GM18907 (cell line): ENCODE measurements at regions not wholly inside any gene's neighbourhood (a gene's known extent, or its start where the extent isn't known, plus 50 kb on each side); places are given as distances from the start of the nearest gene placed in this dataset.

Experiments
- ATAC-seq: cut with Tn5 transposase; IDR thresholded peaks from one replicate; pipeline ENCODE4 v1.9.1; 2021; ENCODE audit warnings: mild to moderate bottlenecking, moderate library complexity; ENCODE audit not compliant: unreplicated experiment

GRCh38 chr12:3972576-3972975 lies 99.4 kb upstream of the PARP11 start:
- no peak for ATAC-seq

DNA sequence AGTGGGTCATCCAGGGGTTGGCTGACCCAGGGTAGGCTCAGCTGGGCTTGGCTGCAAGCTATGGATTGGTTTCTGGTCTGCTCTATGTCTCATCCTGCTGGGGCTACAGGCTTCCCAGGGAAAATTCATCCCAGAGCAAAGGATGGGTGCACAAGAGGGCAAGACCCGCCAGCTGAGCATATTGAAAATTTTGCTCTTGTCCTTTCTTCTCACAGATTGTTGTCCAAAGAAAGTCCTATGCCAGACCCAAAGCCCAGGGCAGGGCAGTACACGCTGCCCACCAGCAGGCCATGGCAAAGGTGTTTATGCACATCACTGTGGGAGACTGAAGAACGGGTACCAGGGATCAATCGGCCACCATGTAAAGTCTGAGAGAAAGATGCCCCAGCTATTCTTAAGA lies 95.3 kb upstream of the PARP11 start:
- ATAC-seq: no peak

DNA sequence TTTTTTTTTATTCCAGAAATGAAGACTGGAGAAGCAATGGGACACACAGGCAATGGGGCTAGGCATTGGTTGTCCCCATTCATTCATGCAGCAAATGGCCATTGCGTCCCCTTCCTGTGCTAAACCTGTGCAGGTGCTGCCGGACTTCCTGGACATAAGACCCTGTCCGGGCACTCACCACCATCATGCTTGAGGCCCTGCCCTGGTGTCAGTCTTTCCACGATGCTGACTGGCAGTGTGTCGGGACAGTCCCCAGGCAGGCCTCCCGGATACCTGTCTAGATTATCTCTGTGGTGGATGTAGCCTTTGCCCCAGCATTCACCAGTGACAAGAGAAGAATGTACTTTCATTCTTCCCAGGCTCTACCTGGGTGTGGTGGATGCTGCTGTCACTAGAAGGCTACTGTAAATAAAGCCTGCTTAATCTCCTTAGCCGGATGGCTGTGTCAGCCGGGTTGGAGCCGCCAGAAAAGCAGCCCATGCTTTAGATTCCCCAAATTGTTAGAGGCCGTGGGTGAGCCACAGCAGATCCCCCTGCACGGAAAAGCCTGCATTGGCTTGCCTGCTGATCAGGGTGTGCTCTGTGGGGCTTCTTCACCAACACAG lies 94.5 kb upstream of the PARP11 start:
- ATAC-seq: no peak

DNA sequence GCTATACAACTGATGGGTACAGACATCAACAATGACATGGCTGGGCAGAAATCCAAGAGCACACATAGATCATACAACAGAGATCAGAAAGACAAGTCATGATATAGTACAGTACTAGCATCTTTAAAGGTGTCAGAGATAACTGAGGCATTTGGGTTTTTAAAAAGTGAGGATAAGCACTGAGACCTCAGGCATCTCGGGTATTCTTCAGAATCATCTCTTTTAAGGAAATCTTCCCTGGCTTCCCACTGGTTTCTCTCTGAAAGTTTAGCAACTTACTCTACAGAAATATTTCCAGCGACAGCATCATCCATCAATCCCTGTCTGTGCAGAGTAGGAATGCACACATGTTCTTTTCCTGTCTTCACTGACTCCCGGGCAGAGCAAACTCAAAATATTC lies 93.2 kb upstream of the PARP11 start:
- ATAC-seq: no peak

- ATAC-seq: no peak
Measured at GRCh38 chr12:3965046-3965445, 91.8 kb upstream of the PARP11 start.

DNA sequence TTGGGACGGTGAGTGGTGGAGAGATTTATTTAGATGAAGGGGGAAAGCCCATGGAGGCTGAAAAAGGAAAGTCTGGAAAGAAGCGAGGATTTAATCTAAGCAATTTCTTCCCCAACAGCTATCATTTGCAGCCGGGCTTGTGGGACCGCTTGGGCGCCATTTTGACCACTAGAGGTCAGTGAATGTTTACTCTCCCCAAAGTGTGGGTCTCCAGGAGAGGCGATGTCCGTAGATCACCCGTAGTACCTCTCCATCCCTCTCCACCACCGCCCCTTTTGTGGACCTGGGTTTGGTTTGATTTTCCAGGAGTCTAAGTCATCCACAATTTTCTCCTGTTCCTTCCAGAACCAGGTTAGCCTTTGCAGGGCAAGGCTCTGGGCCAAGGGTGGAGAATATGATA lies 91.2 kb upstream of the PARP11 start:
- ATAC-seq: no peak

DNA sequence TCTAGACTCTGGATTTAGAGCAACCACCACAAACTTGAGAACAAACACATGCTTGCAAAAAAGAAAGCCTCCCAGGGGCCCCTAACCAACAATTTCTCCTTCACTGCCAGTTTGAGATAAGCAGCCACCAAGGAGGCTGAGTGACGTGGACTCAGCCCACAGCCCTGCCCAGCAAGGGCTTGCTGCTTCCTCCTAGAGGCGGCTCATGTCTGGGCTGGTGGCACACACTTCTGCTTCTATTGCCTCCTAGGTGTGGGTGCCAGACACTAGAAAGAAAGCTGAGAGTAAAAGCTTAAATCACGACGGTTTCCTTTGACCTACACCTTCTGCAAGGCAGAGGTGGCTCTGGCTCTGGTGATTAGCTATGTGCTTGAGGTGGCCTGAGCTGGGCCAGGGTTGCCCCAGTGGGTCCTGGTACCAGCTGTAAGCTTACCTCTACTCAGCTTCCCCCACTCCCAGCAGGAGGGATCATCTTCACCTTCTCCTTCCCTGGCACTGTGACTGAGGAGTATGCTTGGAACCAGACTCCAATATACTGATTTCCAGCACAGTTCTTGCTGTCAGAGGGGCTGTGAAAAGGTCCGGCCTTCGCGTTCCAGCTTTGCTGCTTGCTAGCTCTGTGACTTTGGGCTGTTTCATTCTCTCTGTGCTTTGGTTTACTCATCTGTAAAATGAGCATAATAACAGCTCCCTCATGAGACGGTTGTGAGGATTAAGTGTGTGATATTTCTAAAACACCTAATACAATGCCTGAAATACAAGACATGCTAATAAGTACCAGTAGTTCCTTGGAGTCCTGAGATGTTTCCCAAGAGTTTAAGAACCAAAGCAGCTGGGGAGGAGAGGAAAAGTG lies 89.7 kb upstream of the PARP11 start:
- ATAC-seq: no peak

- no peak for ATAC-seq
Measured at GRCh38 chr12:3961591-3961990, 88.4 kb upstream of the PARP11 start.

DNA sequence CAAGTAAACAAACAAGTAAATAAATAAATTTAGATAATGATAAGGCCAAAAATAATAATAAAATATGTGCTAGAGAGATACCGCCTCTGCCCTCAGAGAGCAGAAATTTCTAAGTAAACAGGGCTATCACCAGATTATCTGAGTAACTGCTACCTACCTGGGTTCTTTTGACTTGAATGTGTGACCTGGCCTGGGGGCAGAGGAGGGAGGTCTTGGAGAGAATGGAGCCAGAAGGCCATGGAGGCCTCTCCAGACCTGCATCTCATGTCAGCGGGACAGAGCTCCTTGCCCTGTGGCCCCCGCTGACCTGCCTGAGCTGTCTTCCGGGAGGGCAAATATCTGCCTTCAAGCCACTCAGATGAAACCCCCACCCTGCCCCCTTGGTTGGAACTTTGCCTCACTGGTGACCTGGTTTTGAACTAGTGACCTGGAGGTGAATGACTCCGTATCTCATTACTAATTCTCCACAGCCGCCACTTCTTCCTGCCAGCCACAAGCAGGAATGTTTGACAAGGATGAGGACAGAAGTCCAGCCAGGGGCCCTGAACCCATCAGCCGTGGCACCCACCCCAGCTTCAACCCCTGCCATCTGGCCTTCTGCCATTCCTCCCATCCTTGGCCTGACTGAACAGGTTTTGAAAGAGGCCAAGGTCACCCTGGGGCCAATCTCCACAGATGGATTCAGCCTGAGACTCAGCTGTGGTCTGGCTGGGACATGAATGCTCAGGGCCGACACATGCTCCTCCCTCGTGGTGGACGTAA lies 86.8 kb upstream of the PARP11 start:
- no peak for ATAC-seq

- no peak for ATAC-seq
Measured at GRCh38 chr12:3958534-3958933, 85.3 kb upstream of the PARP11 start.

GRCh38 chr12:3951380-3952135 lies 78.4 kb upstream of the PARP11 start:
- ATAC-seq: no peak

- no peak for ATAC-seq
Measured at GRCh38 chr12:3950714-3951320, 77.6 kb upstream of the PARP11 start.

DNA sequence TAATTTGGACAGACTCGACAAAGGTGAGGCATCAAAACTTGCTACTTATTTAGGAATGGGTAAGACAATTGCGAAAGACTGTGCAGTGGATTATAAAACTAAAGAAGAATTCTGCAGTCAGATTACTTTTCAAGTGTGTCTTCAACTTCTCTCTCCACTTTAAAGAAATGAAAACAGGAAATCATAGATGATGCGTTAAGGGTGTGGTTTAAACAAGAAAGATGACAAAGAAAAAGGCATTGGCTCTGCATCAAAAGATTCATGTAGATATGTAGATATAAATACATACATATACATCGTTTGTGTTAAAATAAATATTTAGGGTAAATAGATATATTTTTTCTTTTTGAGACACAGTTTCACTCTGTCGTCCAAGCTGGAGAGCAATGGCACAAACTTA lies 74.6 kb upstream of the PARP11 start:
- ATAC-seq: no peak

GRCh38 chr12:3945671-3946070 lies 72.5 kb upstream of the PARP11 start:
- ATAC-seq: no peak

DNA sequence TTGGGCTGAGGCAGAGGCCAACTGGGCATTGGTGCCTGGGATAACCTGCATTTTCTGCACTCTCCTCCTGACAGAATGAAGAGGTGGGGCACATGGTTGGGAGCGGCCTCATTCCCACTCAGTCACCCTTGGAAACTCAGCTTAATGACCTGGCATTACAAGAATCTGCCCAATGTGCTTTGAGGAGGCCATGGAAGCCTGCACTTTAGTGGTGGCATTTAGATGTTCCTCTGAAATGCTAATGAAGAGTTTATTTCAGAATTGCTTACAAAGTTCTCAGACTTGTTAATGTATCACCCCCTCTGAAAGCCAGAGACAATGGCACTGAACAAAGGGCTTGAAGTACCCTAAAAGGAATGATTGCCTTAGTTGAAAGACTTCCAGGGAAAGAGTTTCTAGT lies 71.4 kb upstream of the PARP11 start:
- no peak for ATAC-seq

- no peak for ATAC-seq
Measured at GRCh38 chr12:3938042-3938544, 64.9 kb upstream of the PARP11 start.

- ATAC-seq: no peak
Measured at GRCh38 chr12:3935078-3935477, 61.9 kb upstream of the PARP11 start.

DNA sequence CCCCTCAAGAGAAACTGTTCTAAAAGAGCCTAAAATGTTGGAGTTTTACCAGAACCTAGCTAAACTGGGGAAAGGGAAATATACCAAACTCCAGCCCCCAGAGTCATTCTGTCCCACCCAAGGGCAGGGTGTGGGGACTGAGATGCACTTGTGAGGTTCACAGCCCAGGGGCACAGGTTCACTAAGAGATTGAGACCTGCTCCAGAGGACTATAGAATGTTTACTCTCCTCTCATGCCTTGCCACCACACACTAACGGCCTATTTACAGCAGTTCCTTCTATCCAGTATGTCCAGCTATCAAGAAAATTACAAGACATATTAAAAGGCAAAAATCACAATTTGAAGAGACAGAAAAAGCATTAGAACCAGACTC lies 60.6 kb upstream of the PARP11 start:
- no peak for ATAC-seq

DNA sequence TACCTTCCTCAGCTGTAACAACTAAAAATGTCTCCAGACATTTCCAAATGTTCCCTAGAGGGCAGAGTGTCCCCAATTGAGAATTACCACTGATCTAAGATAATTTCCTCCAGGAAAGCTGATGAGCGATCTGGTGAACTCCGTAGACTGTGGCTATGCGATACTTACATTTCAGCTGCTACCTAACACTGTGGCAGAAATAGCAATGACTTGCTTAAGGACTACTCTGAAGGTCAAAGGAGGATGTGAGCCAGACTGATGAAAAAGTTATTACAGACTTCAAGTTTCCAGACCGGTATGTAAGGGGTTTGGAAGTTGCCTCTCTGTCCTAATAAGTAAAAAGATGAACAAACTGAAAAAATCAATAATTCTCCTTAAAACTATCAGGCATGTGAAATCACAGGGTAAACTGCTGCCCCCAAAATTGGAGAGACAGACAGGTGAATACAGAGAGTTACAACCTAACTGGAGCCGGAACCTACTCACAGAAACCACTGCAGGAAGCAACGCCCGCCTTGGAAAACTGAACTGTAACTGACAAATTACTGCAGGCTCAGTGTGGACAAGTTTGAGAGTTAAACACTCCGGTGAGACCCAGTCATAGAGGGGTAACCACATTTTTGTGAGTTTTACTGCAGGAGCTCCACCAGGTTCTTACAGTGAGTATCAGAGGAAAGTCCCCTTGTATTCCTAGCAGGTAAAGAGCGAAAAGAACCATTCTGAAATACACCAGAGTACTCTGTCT lies 60.0 kb upstream of the PARP11 start:
- ATAC-seq: no peak

- no peak for ATAC-seq
Measured at GRCh38 chr12:3931776-3932175, 58.6 kb upstream of the PARP11 start.
